ENCODE measurements at regions not wholly inside any gene's neighbourhood (a gene's known extent, or its start where the extent isn't known, plus 50 kb on each side); places are given as distances from the start of the nearest gene placed in this dataset.

DNA sequence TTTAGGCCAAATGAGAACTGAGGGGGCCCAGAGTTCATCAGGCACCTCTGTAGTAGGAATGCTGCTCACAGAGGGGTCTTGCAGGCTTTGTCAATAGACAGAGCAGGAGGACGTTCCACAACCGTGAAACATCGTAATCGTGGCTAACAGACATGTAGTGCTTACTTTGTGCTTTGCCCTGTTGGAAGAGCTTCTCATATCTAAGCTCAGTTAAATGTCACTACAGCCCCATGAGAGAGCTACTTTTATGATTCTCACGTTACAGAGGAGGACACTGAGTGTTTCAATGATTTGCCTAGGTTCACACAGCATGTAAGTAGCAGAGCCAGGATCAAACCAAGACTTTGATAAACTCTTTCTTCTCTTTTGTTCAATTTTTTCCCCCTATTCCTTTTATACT is 136.6 kb downstream of the MYCN start:
- TF ChIP-seq CTCF (conservative IDR thresholded peaks at IDR 0.05; ENCODE audit: low read depth, low read length) (no peak), SMC3 (IDR thresholded peaks at IDR 0.05; ENCODE audit: low read depth, low read length) (no peak), USF2 (IDR thresholded peaks at IDR 0.05; ENCODE audit: low read depth, low read length) (no peak), POLR2A (IDR thresholded peaks at IDR 0.05; ENCODE audit: low read depth, low read length) (no peak), CEBPB (IDR thresholded peaks at IDR 0.05; ENCODE audit: low read depth, low read length) (no peak)

All from IMR-90 (cell line).